Esophagus squamous epithelium (tissue), 5 donors: ENCODE measurements at regions not wholly inside any gene's neighbourhood (a gene's known extent, or its start where the extent isn't known, plus 50 kb on each side); places are given as distances from the start of the nearest gene placed in this dataset.
A peak's percentile ranks its signal among the peaks of the same experiment; 100 is the strongest.

Experiments
- DNase-seq: peaks from one replicate; lab custom pipeline; 2025; lab: John Stamatoyannopoulos, UW
- H3K27ac ChIP-seq, 4 donors: fragments of 200-600 bp; sonication (generic); one replicate each; pipeline ENCODE4 v1.5.1; 2016 to 2019; ENCODE audit warnings: mild to moderate bottlenecking in 1 of 4
- H3K27me3 ChIP-seq, 4 donors: fragments of 200-600 bp; sonication (generic); 1 replicate in 3 of 4; 2 replicates in 1 of 4; pipeline versions ENCODE4 v1.5.1 to v1.6.0; 2017 to 2021; ENCODE audit warnings: antibody characterized with exemption in 1 of 4
- H3K36me3 ChIP-seq, 3 donors: fragments of 200-600 bp; sonication (generic); one replicate each; pipeline ENCODE4 v1.5.1; 2016 to 2019
- H3K4me1 ChIP-seq, 3 donors: fragments of 200-600 bp; sonication (generic); one replicate each; pipeline ENCODE4 v1.5.1; 2017 to 2019
- H3K4me3 ChIP-seq, 4 donors: fragments of 200-600 bp; sonication (generic); 1 replicate in 3 of 4; 2 replicates in 1 of 4; pipeline ENCODE4 v1.5.1; 2016 to 2019; ENCODE audit warnings: mild to moderate bottlenecking in 2 of 4, moderate library complexity in 1 of 4
- H3K9me3 ChIP-seq, 3 donors: fragments of 200-600 bp; sonication (generic); one replicate each; pipeline ENCODE4 v1.5.1; 2016 to 2019
- POLR2A ChIP-seq, 4 donors: fragments of 450-650 bp; IDR thresholded peaks; one replicate each; pipeline ENCODE4 v1.6.1; 2017; ENCODE audit warnings: antibody characterized with exemption in 4 of 4, mild to moderate bottlenecking in 4 of 4, moderate library complexity in 3 of 4
- WGBS, 2 donors: methylation state at CpG; one replicate each; pipeline ENCODE4 v1.1.5; 2018; 5-methylcytosine and 5-hydroxymethylcytosine counted together
- intact Hi-C: fragments of 100-400 bp; cut with DNase I; formaldehyde crosslinking; loops from one replicate; pipeline ENCODE4 v1.15.0; 2022
- TF ChIP-seq, protein P1 (sequence below), 6 experiments: fragments of 450-650 bp in 4 of 6; fragments of 200-600 bp in 2 of 6; sonication (generic) in 2 of 6; IDR thresholded peaks; one replicate each; pipeline ENCODE4 v1.5.1; 2016 to 2019; ENCODE audit warnings: antibody characterized with exemption in 6 of 6, mild to moderate bottlenecking in 4 of 6, moderate library complexity in 4 of 6
- donor health status: DM: yes; HTN: yes; CAD: no.

DNA sequence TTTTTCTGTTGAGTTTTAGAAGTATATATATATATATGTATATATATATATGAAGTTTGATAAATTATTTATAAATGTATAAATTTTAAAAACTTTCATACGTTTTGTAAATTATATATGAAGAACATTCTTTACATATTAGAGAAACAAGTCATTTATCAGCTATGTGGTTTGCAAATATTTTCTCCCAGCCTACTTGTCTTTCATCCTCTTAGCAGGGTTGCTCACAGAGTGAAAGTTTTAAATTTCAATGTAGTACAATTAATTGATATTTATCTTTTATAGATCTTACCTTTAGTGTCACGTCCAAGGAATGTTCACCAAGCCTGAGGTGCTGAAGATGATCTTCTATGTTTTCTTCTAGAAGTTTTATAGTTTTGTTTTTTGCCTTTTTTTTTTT lies 78.3 kb upstream of the HS6ST1 start:
- intact Hi-C loops: no loop called here
- Histone ChIP-seq H3K36me3 (no peaks in the 10 kb centered on the region), H3K27ac (peak overlapping the region in 3 of 4 donors; percentile 69 to 86 (median 83)), H3K9me3 (no peaks in the 10 kb centered on the region), H3K4me3 (no peak overlapping the region), H3K4me1 (peaks cover 8 to 43% (median 14%) of the 10 kb centered on the region in 3 donors), H3K27me3 (no peaks in the 10 kb centered on the region)
- TF ChIP-seq, protein P1, sequence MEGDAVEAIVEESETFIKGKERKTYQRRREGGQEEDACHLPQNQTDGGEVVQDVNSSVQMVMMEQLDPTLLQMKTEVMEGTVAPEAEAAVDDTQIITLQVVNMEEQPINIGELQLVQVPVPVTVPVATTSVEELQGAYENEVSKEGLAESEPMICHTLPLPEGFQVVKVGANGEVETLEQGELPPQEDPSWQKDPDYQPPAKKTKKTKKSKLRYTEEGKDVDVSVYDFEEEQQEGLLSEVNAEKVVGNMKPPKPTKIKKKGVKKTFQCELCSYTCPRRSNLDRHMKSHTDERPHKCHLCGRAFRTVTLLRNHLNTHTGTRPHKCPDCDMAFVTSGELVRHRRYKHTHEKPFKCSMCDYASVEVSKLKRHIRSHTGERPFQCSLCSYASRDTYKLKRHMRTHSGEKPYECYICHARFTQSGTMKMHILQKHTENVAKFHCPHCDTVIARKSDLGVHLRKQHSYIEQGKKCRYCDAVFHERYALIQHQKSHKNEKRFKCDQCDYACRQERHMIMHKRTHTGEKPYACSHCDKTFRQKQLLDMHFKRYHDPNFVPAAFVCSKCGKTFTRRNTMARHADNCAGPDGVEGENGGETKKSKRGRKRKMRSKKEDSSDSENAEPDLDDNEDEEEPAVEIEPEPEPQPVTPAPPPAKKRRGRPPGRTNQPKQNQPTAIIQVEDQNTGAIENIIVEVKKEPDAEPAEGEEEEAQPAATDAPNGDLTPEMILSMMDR (IDR thresholded peaks at IDR 0.05): no peak
- TF ChIP-seq POLR2A (IDR thresholded peaks at IDR 0.05): no peak
- 58% methylated on average over 2 of the region's 2 CpGs for WGBS, 2 donors
- no peak for DNase-seq

DNA sequence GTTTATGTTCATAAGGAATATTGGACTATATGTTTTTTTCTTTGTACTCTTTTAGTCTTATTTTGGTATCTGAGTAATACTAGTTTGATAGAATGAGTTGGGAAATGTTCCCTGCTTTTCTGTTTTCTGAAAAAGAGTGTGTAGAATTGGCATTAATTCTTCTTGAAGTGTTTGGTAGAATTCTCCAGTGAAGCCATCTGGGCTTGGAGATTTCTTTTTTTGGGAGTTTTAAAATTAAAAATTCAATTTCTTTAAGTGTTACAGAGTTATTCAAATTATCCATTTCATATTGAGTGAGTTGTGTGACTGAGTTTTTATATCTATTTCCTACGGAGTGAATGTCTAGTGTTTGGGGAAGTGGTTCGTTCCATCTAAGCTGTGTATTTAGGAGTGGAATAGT lies 80.6 kb upstream of the HS6ST1 start:
- intact Hi-C loops: no loop called here
- no peak overlapping the region for H3K27ac ChIP-seq
- DNase-seq: no peak
- 83% methylated on average over 2 of the region's 2 CpGs for WGBS, 2 donors
- no peaks in the 10 kb centered on the region for H3K27me3 ChIP-seq
- peaks cover 8 to 32% (median 14%) of the 10 kb centered on the region in 3 donors for H3K4me1 ChIP-seq
- TF ChIP-seq POLR2A (IDR thresholded peaks at IDR 0.05): no peak
- TF ChIP-seq, protein P1 (IDR thresholded peaks at IDR 0.05): no peak
- no peaks in the 10 kb centered on the region for H3K36me3 ChIP-seq
- H3K4me3 ChIP-seq: no peak overlapping the region
- H3K9me3 ChIP-seq: no peaks in the 10 kb centered on the region

GRCh38 chr2:128399690-128400291 lies 81.1 kb upstream of the HS6ST1 start:
- TF ChIP-seq POLR2A (IDR thresholded peaks at IDR 0.05): no peak
- TF ChIP-seq, protein P1 (IDR thresholded peaks at IDR 0.05): no peak
- Histone ChIP-seq H3K27ac (no peak overlapping the region), H3K4me1 (peaks cover 8 to 27% (median 14%) of the 10 kb centered on the region in 3 donors), H3K36me3 (no peaks in the 10 kb centered on the region), H3K4me3 (no peak overlapping the region), H3K9me3 (no peaks in the 10 kb centered on the region), H3K27me3 (no peaks in the 10 kb centered on the region)
- DNase-seq: no peak
- WGBS, 2 donors: 60 to 66% methylated on average over 5 of the region's 5 CpGs
- intact Hi-C loops: no loop called here

- 95 to 96% methylated on average over 3 to 4 of the region's 8 CpGs for WGBS, 2 donors
- no peaks in the 10 kb centered on the region for H3K27me3 ChIP-seq
- H3K9me3 ChIP-seq: no peaks in the 10 kb centered on the region
- peaks cover 0 to 16% (median under 1%) of the 10 kb centered on the region in 3 donors for H3K4me1 ChIP-seq
- TF ChIP-seq, protein P1 (IDR thresholded peaks at IDR 0.05): no peak
- no peak for TF ChIP-seq POLR2A (IDR thresholded peaks at IDR 0.05)
- DNase-seq: no peak
- intact Hi-C loops: no loop called here
- H3K27ac ChIP-seq: no peak overlapping the region
- no peaks in the 10 kb centered on the region for H3K36me3 ChIP-seq
- no peak overlapping the region for H3K4me3 ChIP-seq
Observed at GRCh38 chr2:128401680-128402079, 83.0 kb upstream of the HS6ST1 start.

DNA sequence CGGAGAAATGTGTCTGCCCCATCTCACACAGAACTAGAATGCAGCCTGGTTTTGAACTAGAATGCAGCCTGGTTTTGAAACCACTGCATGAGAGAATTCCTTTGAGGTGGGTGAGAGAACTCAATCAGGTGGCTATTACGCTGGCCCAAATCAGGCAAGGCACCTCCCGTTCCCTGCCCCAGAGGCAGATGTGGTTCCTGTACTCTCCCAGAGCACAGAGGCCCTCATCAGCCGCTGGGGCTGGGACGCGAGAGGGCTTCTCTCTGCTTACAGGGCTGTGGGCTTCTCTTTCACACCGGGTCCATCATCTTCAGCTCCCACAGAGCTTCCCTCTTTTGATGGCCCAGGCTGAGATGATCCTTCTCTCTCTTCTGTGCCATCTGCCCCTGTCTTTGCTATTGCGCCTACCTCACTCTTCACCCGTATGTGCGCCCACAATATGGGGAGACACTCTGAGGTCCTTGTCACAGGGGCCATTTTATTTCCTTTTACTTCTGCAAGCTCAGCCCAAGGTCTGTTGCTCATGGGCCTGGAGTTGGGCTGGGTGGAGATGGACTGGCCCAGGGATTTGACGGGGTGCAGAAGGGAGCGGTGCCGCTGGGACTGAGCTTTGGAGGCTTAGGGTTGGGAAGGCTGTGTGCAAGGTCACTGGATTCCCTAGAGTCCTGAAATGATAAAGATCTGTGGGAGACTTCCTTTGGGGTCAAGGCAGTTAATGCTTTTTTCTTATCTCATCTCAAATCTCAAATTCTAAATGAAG lies 84.4 kb upstream of the HS6ST1 start:
- WGBS, 2 donors: 85 to 88% methylated on average over 11 to 12 of the region's 13 CpGs
- H3K4me1 ChIP-seq: peaks cover 2 to 22% (median 3%) of the 10 kb centered on the region in 3 donors
- no peak overlapping the region for H3K4me3 ChIP-seq
- no peaks in the 10 kb centered on the region for H3K36me3 ChIP-seq
- H3K9me3 ChIP-seq: no peaks in the 10 kb centered on the region
- intact Hi-C loops: no loop called here
- no peaks in the 10 kb centered on the region for H3K27me3 ChIP-seq
- no peak overlapping the region for H3K27ac ChIP-seq
- TF ChIP-seq POLR2A (IDR thresholded peaks at IDR 0.05): no peak
- TF ChIP-seq, protein P1 (IDR thresholded peaks at IDR 0.05): no peak
- no peak for DNase-seq
